ENCODE measurements at regions not wholly inside any gene's neighbourhood (a gene's known extent, or its start where the extent isn't known, plus 50 kb on each side); places are given as distances from the start of the nearest gene placed in this dataset.

- intact Hi-C loops (cut with DNase I): no loop called here
- WGBS: 85% methylated on average over 6 of the region's 6 CpGs
- ATAC-seq (no peak), DNase-seq (no peak)
- Histone ChIP-seq H3K9me3 (ENCODE audit: control insufficient read depth, low read length) (no peaks in the 10 kb centered on the region), H3K27ac (ENCODE audit: low read length) (no peak overlapping the region), H3K4me3 (ENCODE audit: low read length) (no peak overlapping the region), H3K27me3 (ENCODE audit: control insufficient read depth, insufficient read depth) (no peaks in the 10 kb centered on the region), H3K4me1 (ENCODE audit: control insufficient read depth, insufficient read depth, low read length) (no peaks in the 10 kb centered on the region)
These were observed 96.0 kb downstream of the LSM3 start for GRCh38 chr3:14274612-14274936.

GRCh38 chr3:14274999-14275961, 96.7 kb downstream of the LSM3 start:
- Histone ChIP-seq H3K27me3 (ENCODE audit: control insufficient read depth, insufficient read depth) (no peaks in the 10 kb centered on the region), H3K4me1 (ENCODE audit: control insufficient read depth, insufficient read depth, low read length) (no peaks in the 10 kb centered on the region), H3K27ac (ENCODE audit: low read length) (no peak overlapping the region), H3K9me3 (ENCODE audit: control insufficient read depth, low read length) (no peaks in the 10 kb centered on the region), H3K4me3 (ENCODE audit: low read length) (no peak overlapping the region)
- DNase-seq (no peak), ATAC-seq (no peak)
- intact Hi-C loops (cut with DNase I): no loop called here
- 88% methylated on average over 8 of the region's 8 CpGs for WGBS

GRCh38 chr3:14275962-14276909, 97.6 kb downstream of the LSM3 start:
- intact Hi-C loops (cut with DNase I): no loop called here
- no peak for ATAC-seq
- Histone ChIP-seq H3K9me3 (ENCODE audit: control insufficient read depth, low read length) (no peaks in the 10 kb centered on the region), H3K27me3 (ENCODE audit: control insufficient read depth, insufficient read depth) (no peaks in the 10 kb centered on the region), H3K27ac (ENCODE audit: low read length) (no peak overlapping the region), H3K4me3 (ENCODE audit: low read length) (no peak overlapping the region), H3K4me1 (ENCODE audit: control insufficient read depth, insufficient read depth, low read length) (no peaks in the 10 kb centered on the region)
- DNase-seq: no peak
- WGBS: 83% methylated on average over 12 of the region's 12 CpGs

- no peak for DNase-seq
- WGBS: 94% methylated on average over 5 of the region's 5 CpGs
- H3K27ac ChIP-seq (ENCODE audit: low read length): no peak overlapping the region
- no peaks in the 10 kb centered on the region for H3K27me3 ChIP-seq (ENCODE audit: control insufficient read depth, insufficient read depth)
- no peak overlapping the region for H3K4me3 ChIP-seq (ENCODE audit: low read length)
- no peaks in the 10 kb centered on the region for H3K9me3 ChIP-seq (ENCODE audit: control insufficient read depth, low read length)
- intact Hi-C loops (cut with DNase I): no loop called here
- no peaks in the 10 kb centered on the region for H3K4me1 ChIP-seq (ENCODE audit: control insufficient read depth, insufficient read depth, low read length)
- ATAC-seq: no peak
These were observed 98.9 kb downstream of the LSM3 start for GRCh38 chr3:14277557-14277956.

- 82% methylated on average over 7 of the region's 7 CpGs for WGBS
- DNase-seq: no peak
- no peaks in the 10 kb centered on the region for H3K4me1 ChIP-seq (ENCODE audit: control insufficient read depth, insufficient read depth, low read length)
- H3K27ac ChIP-seq (ENCODE audit: low read length): no peak overlapping the region
- no peaks in the 10 kb centered on the region for H3K27me3 ChIP-seq (ENCODE audit: control insufficient read depth, insufficient read depth)
- no peak overlapping the region for H3K4me3 ChIP-seq (ENCODE audit: low read length)
- H3K9me3 ChIP-seq (ENCODE audit: control insufficient read depth, low read length): no peaks in the 10 kb centered on the region
- intact Hi-C loops (cut with DNase I): no loop called here
- no peak for ATAC-seq
These were observed 99.7 kb downstream of the LSM3 start for GRCh38 chr3:14278265-14278798.

- no peaks in the 10 kb centered on the region for H3K27me3 ChIP-seq (ENCODE audit: control insufficient read depth, insufficient read depth)
- ATAC-seq (no peak), DNase-seq (no peak)
- no peaks in the 10 kb centered on the region for H3K4me1 ChIP-seq (ENCODE audit: control insufficient read depth, insufficient read depth, low read length)
- WGBS: 46% methylated on average over 13 of the region's 13 CpGs
- intact Hi-C loops (cut with DNase I): no loop called here
- H3K4me3 ChIP-seq (ENCODE audit: low read length): no peak overlapping the region
- H3K9me3 ChIP-seq (ENCODE audit: control insufficient read depth, low read length): no peaks in the 10 kb centered on the region
- H3K27ac ChIP-seq (ENCODE audit: low read length): no peak overlapping the region
These were observed 100.4 kb downstream of the LSM3 start for GRCh38 chr3:14278799-14279625.

GRCh38 chr3:14279626-14280061, 101.0 kb downstream of the LSM3 start:
- ATAC-seq: no peak

GRCh38 chr3:14280326-14280725, 101.7 kb downstream of the LSM3 start:
- 60% methylated on average over 2 of the region's 2 CpGs for WGBS

More at GRCh38 chr3:14279626-14280061, 101.0 kb downstream of the LSM3 start:
- Histone ChIP-seq H3K4me3 (ENCODE audit: low read length) (no peak overlapping the region), H3K4me1 (ENCODE audit: control insufficient read depth, insufficient read depth, low read length) (no peaks in the 10 kb centered on the region), H3K27ac (ENCODE audit: low read length) (no peak overlapping the region), H3K27me3 (ENCODE audit: control insufficient read depth, insufficient read depth) (no peaks in the 10 kb centered on the region), H3K9me3 (ENCODE audit: control insufficient read depth, low read length) (no peaks in the 10 kb centered on the region)
- intact Hi-C loops (cut with DNase I): no loop called here
- WGBS: 82% methylated on average over 11 of the region's 11 CpGs
- no peak for DNase-seq

GRCh38 chr3:14281053-14281452, 102.4 kb downstream of the LSM3 start:
- H3K4me3 ChIP-seq (ENCODE audit: low read length): no peak overlapping the region
- no peak for ATAC-seq
- intact Hi-C loops (cut with DNase I): no loop called here
- DNase-seq: no peak
- no peaks in the 10 kb centered on the region for H3K9me3 ChIP-seq (ENCODE audit: control insufficient read depth, low read length)
- H3K27ac ChIP-seq (ENCODE audit: low read length): no peak overlapping the region
- no peaks in the 10 kb centered on the region for H3K27me3 ChIP-seq (ENCODE audit: control insufficient read depth, insufficient read depth)
- no peaks in the 10 kb centered on the region for H3K4me1 ChIP-seq (ENCODE audit: control insufficient read depth, insufficient read depth, low read length)
- 80% methylated on average over 3 of the region's 3 CpGs for WGBS

More at GRCh38 chr3:14280326-14280725, 101.7 kb downstream of the LSM3 start:
- ATAC-seq (no peak), DNase-seq (no peak)
- no peaks in the 10 kb centered on the region for H3K27me3 ChIP-seq (ENCODE audit: control insufficient read depth, insufficient read depth)
- intact Hi-C loops (cut with DNase I): no loop called here
- no peak overlapping the region for H3K4me3 ChIP-seq (ENCODE audit: low read length)
- no peaks in the 10 kb centered on the region for H3K4me1 ChIP-seq (ENCODE audit: control insufficient read depth, insufficient read depth, low read length)
- H3K9me3 ChIP-seq (ENCODE audit: control insufficient read depth, low read length): no peaks in the 10 kb centered on the region
- H3K27ac ChIP-seq (ENCODE audit: low read length): no peak overlapping the region

- DNase-seq (no peak), ATAC-seq (no peak)
- H3K9me3 ChIP-seq (ENCODE audit: control insufficient read depth, low read length): no peaks in the 10 kb centered on the region
- no peak overlapping the region for H3K27ac ChIP-seq (ENCODE audit: low read length)
- no peaks in the 10 kb centered on the region for H3K4me1 ChIP-seq (ENCODE audit: control insufficient read depth, insufficient read depth, low read length)
- no peak overlapping the region for H3K4me3 ChIP-seq (ENCODE audit: low read length)
- H3K27me3 ChIP-seq (ENCODE audit: control insufficient read depth, insufficient read depth): no peaks in the 10 kb centered on the region
- WGBS: 90% methylated on average over 12 of the region's 12 CpGs
- intact Hi-C loops (cut with DNase I): no loop called here
These were observed 103.5 kb downstream of the LSM3 start for GRCh38 chr3:14282001-14282705.

Measured in right cardiac atrium (tissue), 5 donors.